NOMO-1 treated with DMSO at 0.1 percent for 48 hours (cell line): ENCODE measurements at regions not wholly inside any gene's neighbourhood (a gene's known extent, or its start where the extent isn't known, plus 50 kb on each side); places are given as distances from the start of the nearest gene placed in this dataset.
"Not testable (repeated sequence)": the region's sequence is repeated elsewhere in the genome, so short reads cannot be mapped to it uniquely, and the experiment has no call there.

ENCODE experiments used
- DNase-seq: peaks from one replicate; lab custom pipeline; 2025; ENCODE audit not compliant: unreplicated experiment; lab: John Stamatoyannopoulos, UW

- DNase-seq: no peak
Observed at GRCh38 chr2:189231719-189232323, 52.3 kb upstream of the COL5A2 start.

- no peak for DNase-seq
Observed at GRCh38 chr2:189232759-189233406, 53.3 kb upstream of the COL5A2 start.

- DNase-seq: no peak
Observed at GRCh38 chr2:189233527-189233926, 54.0 kb upstream of the COL5A2 start.

GRCh38 chr2:189234991-189235390, 55.4 kb upstream of the COL5A2 start:
- no peak for DNase-seq

GRCh38 chr2:189236066-189236465, 56.5 kb upstream of the COL5A2 start:
- no peak for DNase-seq

DNA sequence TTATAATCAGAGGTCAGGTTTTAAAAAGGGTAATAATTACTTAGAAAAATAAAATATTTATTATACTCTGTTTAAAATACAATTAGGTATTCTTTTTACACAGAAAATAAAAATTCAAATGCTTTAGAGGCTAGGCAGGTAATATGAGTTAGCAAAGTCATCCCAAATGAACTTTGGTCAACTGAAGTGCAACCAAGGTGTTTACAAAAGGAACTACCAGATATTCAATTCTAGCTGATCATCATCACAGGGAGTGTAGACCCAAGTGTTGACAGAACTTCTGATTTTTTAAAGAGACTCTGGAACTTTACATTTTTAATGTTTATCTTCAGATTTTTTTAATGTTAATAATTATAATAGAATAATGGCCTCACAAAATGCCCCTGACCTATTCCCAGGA, 59.3 kb upstream of the COL5A2 start:
- no peak for DNase-seq

GRCh38 chr2:189243843-189244242, 64.3 kb upstream of the COL5A2 start:
- not testable (repeated sequence) for DNase-seq

- no peak for DNase-seq
Observed at GRCh38 chr2:189247276-189247675, 67.7 kb upstream of the COL5A2 start.

DNA sequence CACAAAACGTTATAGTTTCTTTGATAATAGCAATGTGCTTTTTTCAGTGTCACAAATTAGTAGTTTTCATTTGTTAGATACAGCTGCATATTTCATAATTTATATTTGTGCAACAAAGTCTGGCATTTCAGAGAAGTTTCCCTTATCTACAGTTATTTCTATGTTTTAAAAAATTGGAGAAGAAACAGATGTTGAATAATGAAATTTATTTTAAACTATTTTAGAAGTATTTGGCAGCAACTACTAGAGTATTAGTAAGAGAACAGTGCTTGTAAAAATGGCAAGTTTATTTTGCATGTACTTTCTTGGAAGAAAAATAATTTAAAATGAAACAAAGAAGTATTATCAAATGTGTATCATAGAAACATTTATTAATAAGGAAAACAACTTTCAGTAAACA, 68.6 kb upstream of the COL5A2 start:
- DNase-seq: no peak

DNA sequence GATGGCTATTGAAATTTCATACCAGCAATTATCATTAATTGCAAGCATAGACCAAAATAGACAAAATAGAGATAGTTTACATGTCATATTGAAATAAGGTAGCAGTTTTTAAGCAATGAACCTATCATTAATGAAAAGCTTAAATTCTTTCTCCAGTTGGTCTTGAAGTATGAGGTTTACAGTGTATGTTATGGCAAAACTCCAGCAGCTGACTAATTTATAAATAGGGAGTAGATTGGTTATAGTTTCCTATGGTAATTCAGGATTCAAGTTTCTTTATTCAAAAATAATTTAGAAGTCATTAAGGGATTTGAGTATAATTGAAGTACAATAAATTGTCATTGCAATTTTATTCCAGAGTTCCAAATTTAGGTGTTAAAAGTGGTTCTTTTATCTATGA, 69.6 kb upstream of the COL5A2 start:
- DNase-seq: no peak

GRCh38 chr2:189249901-189250300, 70.3 kb upstream of the COL5A2 start:
- no peak for DNase-seq

GRCh38 chr2:189252991-189253675, 73.6 kb upstream of the COL5A2 start:
- no peak for DNase-seq

DNA sequence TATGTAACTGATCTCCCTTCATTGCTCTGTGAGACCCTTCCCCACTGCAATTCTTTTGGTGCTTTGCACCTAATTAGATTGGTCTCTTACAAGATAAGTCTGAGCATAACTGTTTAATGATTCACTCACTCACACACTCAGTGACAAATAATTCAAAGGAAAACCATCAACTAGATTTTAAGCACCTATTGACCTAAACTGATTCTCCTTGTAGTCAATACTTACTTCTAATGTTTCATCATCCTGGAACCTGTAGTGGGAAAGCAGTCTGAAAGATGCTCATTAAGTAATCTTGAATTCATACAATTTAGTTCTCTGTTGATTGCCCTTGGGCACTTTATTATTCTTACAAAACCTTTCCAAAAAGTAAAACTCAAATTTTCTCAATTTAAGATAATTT, 74.3 kb upstream of the COL5A2 start:
- DNase-seq: no peak

DNA sequence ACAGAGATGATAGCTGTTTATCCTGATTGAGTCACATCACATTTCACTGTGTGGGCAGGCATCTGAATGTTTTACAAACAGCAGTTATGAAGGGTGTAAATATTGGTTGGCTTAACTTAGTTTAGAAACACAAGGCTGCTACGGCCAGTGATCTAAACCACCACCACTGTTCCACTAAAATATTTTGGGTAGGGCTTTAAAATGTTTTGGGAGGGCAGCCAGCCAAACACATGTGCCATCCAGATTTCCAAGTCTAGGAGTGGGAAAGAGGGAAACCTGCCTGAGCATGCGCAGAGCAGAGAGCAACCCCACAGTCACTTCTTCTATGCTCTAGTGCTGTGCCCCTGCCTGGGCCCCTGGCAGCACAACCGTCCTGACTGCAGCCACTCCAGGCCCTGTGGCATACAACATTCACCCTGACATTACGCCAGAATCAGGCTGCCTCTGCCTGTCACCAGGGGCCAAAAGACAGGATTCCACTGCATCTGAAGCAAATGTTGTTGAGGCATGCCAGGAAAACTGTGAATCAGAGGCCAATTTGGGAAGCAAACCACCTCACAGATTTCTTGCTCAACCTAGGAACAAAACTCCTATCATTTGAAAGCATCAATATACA, 74.8 kb upstream of the COL5A2 start:
- DNase-seq: no peak

GRCh38 chr2:189255711-189256110, 76.2 kb upstream of the COL5A2 start:
- no peak for DNase-seq

- no peak for DNase-seq
Observed at GRCh38 chr2:189258616-189259365, 79.2 kb upstream of the COL5A2 start.

DNA sequence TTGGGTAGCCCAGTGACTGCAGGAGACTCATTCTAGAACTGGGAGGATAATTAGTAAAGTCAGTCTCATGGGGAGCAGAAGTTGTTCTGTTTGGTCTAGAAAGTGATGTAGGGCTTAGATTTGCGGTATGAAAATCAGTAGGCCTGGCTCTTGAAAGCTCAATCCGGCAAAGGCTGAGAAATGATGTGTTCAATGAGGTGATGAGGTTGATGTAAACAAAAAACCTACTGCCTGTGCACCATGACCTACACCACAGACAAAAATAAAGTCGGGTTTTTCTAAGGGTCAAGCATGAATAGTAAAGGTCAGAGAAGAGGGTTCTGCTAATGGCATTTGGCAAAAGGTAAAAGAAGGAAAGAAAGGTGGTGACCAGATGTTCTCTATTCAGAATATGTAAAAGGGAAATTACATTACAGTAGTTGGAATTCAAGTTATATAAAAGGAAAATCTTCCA, 80.8 kb upstream of the COL5A2 start:
- no peak for DNase-seq

DNA sequence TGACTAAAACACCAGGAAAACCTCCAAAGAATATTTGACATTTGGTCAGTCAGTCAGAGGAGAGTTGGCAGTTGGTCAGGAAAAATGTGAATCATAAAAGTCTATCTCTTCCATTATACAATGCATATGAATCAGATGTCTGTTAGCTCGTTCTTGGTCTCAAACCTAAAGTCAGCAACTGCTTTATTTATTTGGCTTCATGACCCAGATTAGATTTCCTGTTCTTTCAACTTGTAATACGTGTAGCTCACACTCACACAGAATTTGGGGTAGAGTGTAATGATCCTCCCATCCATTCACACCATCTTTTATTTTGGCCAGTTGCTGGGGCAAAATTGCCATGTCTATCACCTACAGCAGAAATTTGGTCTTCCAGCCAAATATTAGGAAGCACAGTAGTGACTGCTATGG, 81.9 kb upstream of the COL5A2 start:
- no peak for DNase-seq

DNA sequence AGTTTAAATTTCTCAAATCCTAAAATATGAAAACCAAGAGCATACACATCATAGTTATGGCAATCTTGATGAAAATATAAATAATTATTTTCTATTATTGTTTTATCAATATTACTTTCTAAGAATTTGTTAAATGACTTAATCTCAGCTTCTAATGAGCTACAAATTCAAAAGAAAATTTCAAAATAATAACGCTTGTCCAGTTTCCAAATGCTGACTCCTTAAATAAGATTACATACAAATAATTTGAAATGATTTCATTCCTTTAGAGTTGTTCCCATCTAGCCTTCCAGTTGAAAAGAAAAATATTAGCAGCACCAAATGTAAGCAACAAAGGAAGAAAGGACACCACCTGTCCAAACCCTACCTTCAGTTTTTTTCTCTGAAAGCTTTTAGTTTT, 82.4 kb upstream of the COL5A2 start:
- DNase-seq: no peak

DNA sequence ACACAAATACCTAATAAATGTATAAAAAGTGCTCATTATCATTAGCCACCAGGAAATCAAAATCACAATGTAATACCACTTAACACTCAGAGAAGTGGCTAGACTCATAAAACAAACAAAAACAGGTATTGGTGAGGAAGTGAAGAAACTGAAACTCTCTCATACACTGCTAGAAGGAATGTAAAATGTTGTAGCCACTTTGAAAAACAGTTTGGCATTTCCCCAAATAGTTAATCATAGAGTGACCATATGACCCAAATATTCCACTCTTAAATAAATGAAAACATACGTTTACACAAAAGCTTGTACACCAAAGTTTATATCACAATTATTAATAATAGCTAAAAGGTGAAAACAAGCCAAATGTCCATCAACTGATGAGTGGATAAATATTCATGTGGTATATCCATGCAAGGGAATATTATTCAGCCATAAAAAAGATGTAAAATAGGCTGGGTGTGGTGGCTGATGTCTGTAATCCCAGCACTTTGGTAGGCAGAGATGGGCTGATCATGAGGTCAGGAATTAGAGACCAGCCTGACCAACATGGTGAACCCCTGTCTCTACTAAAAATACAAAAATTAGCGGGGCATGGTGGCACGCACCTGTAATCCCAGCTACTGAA, 86.2 kb upstream of the COL5A2 start:
- no peak for DNase-seq

DNA sequence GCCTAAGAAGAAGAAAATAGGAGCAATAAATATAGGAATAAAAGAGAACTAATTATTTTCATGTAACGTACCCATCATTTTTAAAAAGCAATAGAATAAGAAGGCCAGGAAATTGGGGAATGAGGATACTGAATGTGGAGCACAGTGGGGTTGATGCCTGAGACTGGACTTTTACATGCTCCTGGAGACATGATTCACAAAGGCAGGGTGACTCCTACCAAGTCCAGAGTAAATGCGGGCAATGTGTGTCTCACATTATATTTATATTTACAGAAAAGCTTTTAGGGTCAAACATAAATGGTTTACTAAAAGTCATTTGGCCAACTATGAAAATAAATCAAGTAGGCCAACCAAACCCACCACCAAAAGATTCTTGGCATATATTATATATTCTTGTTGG, 87.9 kb upstream of the COL5A2 start:
- no peak for DNase-seq
